ENCODE measurements at regions not wholly inside any gene's neighbourhood (a gene's known extent, or its start where the extent isn't known, plus 50 kb on each side); places are given as distances from the start of the nearest gene placed in this dataset.

- no peak overlapping the region for H3K4me3 ChIP-seq (ENCODE audit: low read depth, low read length)
- BruUV-seq (replicated peaks): no TSS peak
Observed at GRCh38 chr20:1822564-1823449, 72.4 kb upstream of the SIRPA start.

GRCh38 chr20:1820138-1821079 is 74.8 kb upstream of the SIRPA start:
- Mint-ChIP-seq H3K9me3 (ENCODE audit: unreplicated experiment) (no peaks in the 10 kb centered on the region), H3K4me1 (ENCODE audit: low read depth, unreplicated experiment) (no peaks in the 10 kb centered on the region), H3K27me3 (ENCODE audit: insufficient read depth, unreplicated experiment) (no peaks in the 10 kb centered on the region), H3K27ac (ENCODE audit: unreplicated experiment) (no peak overlapping the region), H3K4me3 (ENCODE audit: unreplicated experiment) (no peak overlapping the region), H3K36me3 (ENCODE audit: insufficient read depth, unreplicated experiment) (no peaks in the 10 kb centered on the region)
- intact Hi-C loops (cut with micrococcal nuclease; ENCODE audit: unreplicated experiment): no loop called here
- POLR2A ChIA-PET: no interaction called here
- CTCF ChIA-PET: interaction anchor here (0.6 kb wide), 1 partner anchor 10 kb away, joined by 4 read pairs; no protein-coding TSS in a partner anchor
- no peaks in the 10 kb centered on the region for H3K36me3 ChIP-seq (ENCODE audit: control insufficient read depth, insufficient read depth, low read length)
- peaks cover 8% of the 10 kb centered on the region; the same call in 1 of the 2 replicates for H3K9me3 ChIP-seq
- no peak for TF ChIP-seq CTCF (IDR thresholded peaks at IDR 0.05; ENCODE audit: insufficient read depth in 1 of 2, low read depth in 1 of 2, low read length in 1 of 2, severe bottlenecking in 1 of 2, unreplicated experiment in 1 of 2)
- H3K4me1 ChIP-seq: no peaks in the 10 kb centered on the region
- H3K27me3 ChIP-seq (replicated peaks; ENCODE audit: control insufficient read depth, insufficient read depth, low read length): no peaks in the 10 kb centered on the region
- no peak for DNase-seq
- no peak overlapping the region for H3K4me3 ChIP-seq (ENCODE audit: low read depth, low read length)
- no TSS peak for BruUV-seq (replicated peaks)

More at GRCh38 chr20:1822564-1823449, 72.4 kb upstream of the SIRPA start:
- H3K27me3 Mint-ChIP-seq (ENCODE audit: insufficient read depth, unreplicated experiment): no peaks in the 10 kb centered on the region
- H3K36me3 ChIP-seq (ENCODE audit: control insufficient read depth, insufficient read depth, low read length): no peaks in the 10 kb centered on the region
- no peaks in the 10 kb centered on the region for H3K27me3 ChIP-seq (replicated peaks; ENCODE audit: control insufficient read depth, insufficient read depth, low read length)
- ChIA-PET POLR2A (no interaction called here), CTCF (no interaction called here)
- no peak for TF ChIP-seq CTCF (IDR thresholded peaks at IDR 0.05; ENCODE audit: insufficient read depth in 1 of 2, low read depth in 1 of 2, low read length in 1 of 2, severe bottlenecking in 1 of 2, unreplicated experiment in 1 of 2)
- H3K9me3 ChIP-seq: peaks cover 8% of the 10 kb centered on the region; the same call in 1 of the 2 replicates
- no peaks in the 10 kb centered on the region for H3K4me1 Mint-ChIP-seq (ENCODE audit: low read depth, unreplicated experiment)
- no peaks in the 10 kb centered on the region for H3K9me3 Mint-ChIP-seq (ENCODE audit: unreplicated experiment)
- intact Hi-C loops (cut with micrococcal nuclease; ENCODE audit: unreplicated experiment): no loop called here
- H3K27ac Mint-ChIP-seq (ENCODE audit: unreplicated experiment): no peak overlapping the region
- DNase-seq: no peak
- no peaks in the 10 kb centered on the region for H3K4me1 ChIP-seq
- no peak overlapping the region for H3K4me3 Mint-ChIP-seq (ENCODE audit: unreplicated experiment)
- H3K36me3 Mint-ChIP-seq (ENCODE audit: insufficient read depth, unreplicated experiment): no peaks in the 10 kb centered on the region
